Dendritic cell treated with granulocyte-macrophage colony-stimulating factor and Interleukin-4, amounts not matched to agents 40 ng/mL and 50 ng/mL, for 4 days (primary cell): ENCODE measurements at regions not wholly inside any gene's neighbourhood (a gene's known extent, or its start where the extent isn't known, plus 50 kb on each side); places are given as distances from the start of the nearest gene placed in this dataset.

Experiments used
- H3K27ac Mint-ChIP-seq: one replicate; pipeline ENCODE4 v1.8.0; 2022; ENCODE audit warnings: mild to moderate bottlenecking, mixed read lengths
- H3K27me3 Mint-ChIP-seq: one replicate; pipeline ENCODE4 v1.8.0; 2022; ENCODE audit warnings: mild to moderate bottlenecking, mixed read lengths
- H3K36me3 Mint-ChIP-seq: one replicate; pipeline ENCODE4 v1.8.0; 2022; ENCODE audit warnings: low read depth, mixed read lengths
- H3K4me1 Mint-ChIP-seq: one replicate; pipeline ENCODE4 v1.8.0; 2022; ENCODE audit warnings: low read depth, mixed read lengths
- H3K4me3 Mint-ChIP-seq: one replicate; pipeline ENCODE4 v1.8.0; 2022; ENCODE audit warnings: mild to moderate bottlenecking, moderate library complexity, mixed read lengths
- H3K9me3 Mint-ChIP-seq: one replicate; pipeline ENCODE4 v1.8.0; 2022; ENCODE audit warnings: mixed read lengths
- intact Hi-C: fragments of 100-400 bp; cut with micrococcal nuclease; formaldehyde crosslinking; loops from one replicate; pipeline ENCODE4 v1.15.0; 2022

- no peaks in the 10 kb centered on the region for H3K4me1 Mint-ChIP-seq
- no peaks in the 10 kb centered on the region for H3K9me3 Mint-ChIP-seq
- H3K27me3 Mint-ChIP-seq, result no peaks in the 10 kb centered on the region
- no peaks in the 10 kb centered on the region for H3K36me3 Mint-ChIP-seq
- H3K27ac Mint-ChIP-seq, result no peak overlapping the region
- intact Hi-C loops, result no loop called here
- no peak overlapping the region for H3K4me3 Mint-ChIP-seq
Measured at GRCh38 chr12:58388261-58388660, 446.9 kb downstream of the ATP23 start.

DNA sequence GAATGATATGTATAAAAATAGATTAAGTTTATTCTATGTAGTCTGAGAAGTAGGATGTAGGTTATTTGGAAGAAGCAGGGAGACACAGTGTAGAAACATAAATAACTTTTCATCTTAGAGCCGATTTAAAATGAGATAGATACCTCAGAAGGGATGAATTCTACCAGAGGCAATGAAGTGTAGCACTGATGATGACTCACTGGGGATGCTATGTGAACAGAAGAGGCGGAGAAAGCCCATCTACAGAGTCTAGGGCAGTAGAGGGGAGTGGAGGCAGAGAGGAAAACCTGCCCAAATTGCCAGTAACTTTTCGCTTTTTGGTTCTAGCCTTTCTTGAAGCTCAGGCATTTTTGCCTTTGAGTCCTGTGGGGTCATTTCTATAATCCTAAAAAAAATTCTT lies 451.8 kb downstream of the ATP23 start:
- H3K4me3 Mint-ChIP-seq, result no peak overlapping the region
- intact Hi-C loops, result no loop called here
- H3K27me3 Mint-ChIP-seq, result no peaks in the 10 kb centered on the region
- H3K9me3 Mint-ChIP-seq, result no peaks in the 10 kb centered on the region
- no peak overlapping the region for H3K27ac Mint-ChIP-seq
- no peaks in the 10 kb centered on the region for H3K4me1 Mint-ChIP-seq
- no peaks in the 10 kb centered on the region for H3K36me3 Mint-ChIP-seq

DNA sequence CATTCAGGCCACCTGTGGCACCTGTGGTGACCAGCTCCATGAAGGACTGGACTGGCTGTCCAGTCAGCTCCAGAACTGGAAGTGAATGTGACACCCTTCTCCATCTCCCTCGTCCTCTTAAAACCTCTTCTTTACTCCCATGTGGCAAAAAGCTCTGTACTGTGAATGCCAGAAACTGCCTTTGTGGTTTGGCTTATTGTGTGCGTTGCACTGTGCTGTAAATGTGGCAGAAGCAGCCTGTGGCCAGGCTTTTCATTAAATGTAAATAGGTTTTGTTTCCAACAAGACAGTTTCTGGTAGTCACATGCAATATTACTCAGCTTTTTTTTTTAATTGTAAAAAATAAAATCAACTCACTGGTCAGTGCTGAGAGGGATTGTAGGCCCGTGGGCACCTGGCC lies 453.7 kb downstream of the ATP23 start:
- H3K27ac Mint-ChIP-seq, result no peak overlapping the region
- H3K9me3 Mint-ChIP-seq, result peaks cover 10% of the 10 kb centered on the region
- H3K4me3 Mint-ChIP-seq, result no peak overlapping the region
- no peaks in the 10 kb centered on the region for H3K27me3 Mint-ChIP-seq
- no peaks in the 10 kb centered on the region for H3K4me1 Mint-ChIP-seq
- intact Hi-C loops, result no loop called here
- no peaks in the 10 kb centered on the region for H3K36me3 Mint-ChIP-seq

DNA sequence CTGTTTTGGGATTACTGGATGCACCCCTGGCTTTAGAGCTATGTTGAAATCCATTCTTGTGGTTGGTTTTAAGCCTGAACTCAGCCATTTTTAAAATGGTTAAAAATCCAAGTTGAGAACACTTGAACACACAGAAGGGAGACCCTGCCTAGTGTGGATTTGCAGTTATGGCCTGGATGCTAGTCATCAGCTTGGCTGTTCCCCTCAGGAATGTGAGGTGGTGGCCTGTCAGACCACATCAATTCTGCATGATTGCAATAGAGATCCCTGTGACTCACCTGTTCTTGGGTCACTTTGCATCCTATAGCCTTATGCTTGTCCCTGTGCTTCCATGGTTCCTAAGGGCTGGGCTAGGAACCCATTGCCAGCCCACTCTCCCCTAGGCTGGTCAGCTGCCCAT lies 454.1 kb downstream of the ATP23 start:
- H3K4me3 Mint-ChIP-seq, result no peak overlapping the region
- peaks cover 14% of the 10 kb centered on the region for H3K9me3 Mint-ChIP-seq
- H3K4me1 Mint-ChIP-seq, result no peaks in the 10 kb centered on the region
- no peaks in the 10 kb centered on the region for H3K27me3 Mint-ChIP-seq
- H3K27ac Mint-ChIP-seq, result no peak overlapping the region
- intact Hi-C loops, result no loop called here
- no peaks in the 10 kb centered on the region for H3K36me3 Mint-ChIP-seq

- H3K9me3 Mint-ChIP-seq, result peaks cover 16% of the 10 kb centered on the region
- H3K36me3 Mint-ChIP-seq, result no peaks in the 10 kb centered on the region
- intact Hi-C loops, result no loop called here
- no peaks in the 10 kb centered on the region for H3K4me1 Mint-ChIP-seq
- H3K27me3 Mint-ChIP-seq, result no peaks in the 10 kb centered on the region
- H3K27ac Mint-ChIP-seq, result no peak overlapping the region
- no peak overlapping the region for H3K4me3 Mint-ChIP-seq
Measured at GRCh38 chr12:58396239-58396638, 454.9 kb downstream of the ATP23 start.

GRCh38 chr12:58405363-58405762 lies 464.0 kb downstream of the ATP23 start:
- no peaks in the 10 kb centered on the region for H3K4me1 Mint-ChIP-seq
- intact Hi-C loops, result no loop called here
- no peaks in the 10 kb centered on the region for H3K36me3 Mint-ChIP-seq
- H3K9me3 Mint-ChIP-seq, result peaks cover 3% of the 10 kb centered on the region
- no peaks in the 10 kb centered on the region for H3K27me3 Mint-ChIP-seq
- H3K27ac Mint-ChIP-seq, result no peak overlapping the region
- H3K4me3 Mint-ChIP-seq, result no peak overlapping the region

DNA sequence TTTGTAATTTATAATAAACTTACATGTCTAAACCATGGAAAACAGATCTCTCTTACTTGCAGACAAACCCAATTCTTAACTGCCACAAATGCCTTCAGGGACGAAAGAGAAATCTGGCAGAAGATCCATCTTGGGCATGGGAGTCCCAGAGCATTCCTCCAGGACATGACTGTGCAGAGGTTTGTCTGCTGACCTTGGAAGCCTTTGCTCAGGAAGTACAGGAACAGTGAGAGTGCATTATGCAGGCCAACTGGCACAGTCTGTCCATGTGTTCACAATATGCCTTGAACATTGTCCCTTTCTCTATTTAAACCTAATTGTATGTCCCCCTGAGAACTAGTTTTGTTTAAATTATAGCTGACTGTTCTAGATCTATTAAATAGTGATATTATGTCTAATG lies 467.1 kb downstream of the ATP23 start:
- Mint-ChIP-seq H3K27me3 (no peaks in the 10 kb centered on the region), H3K4me3 (no peak overlapping the region)
- intact Hi-C loops, result no loop called here

DNA sequence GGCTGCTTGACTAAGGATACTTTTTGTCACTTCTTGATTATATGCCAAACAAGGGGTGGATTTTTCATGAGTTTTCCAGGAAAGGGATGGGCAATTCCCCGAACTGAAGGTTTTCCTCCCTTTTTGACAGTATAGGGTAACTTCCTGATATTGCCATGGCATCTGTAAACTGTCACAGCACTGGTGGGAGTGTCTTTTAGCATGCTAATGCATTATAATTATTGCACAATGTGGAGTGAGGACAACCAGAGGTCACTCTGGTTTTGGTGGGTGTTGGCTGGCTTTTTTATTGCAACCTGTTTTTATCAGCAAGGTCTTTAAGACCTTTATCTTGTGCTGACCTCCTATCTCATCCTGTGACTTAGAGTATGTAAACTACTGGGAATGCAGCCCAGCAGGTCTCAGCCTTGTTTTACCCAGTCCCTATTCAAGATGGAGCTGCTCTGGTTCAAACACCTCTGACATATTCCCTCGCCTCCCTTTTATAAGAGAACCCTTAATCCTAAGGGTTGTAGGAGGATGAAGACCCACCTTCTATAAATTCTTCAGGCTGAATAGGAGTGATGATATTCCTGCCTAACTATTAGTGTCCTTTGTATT lies 471.2 kb downstream of the ATP23 start:
- H3K27ac Mint-ChIP-seq, result no peak overlapping the region
- no peaks in the 10 kb centered on the region for H3K4me1 Mint-ChIP-seq
- no peaks in the 10 kb centered on the region for H3K36me3 Mint-ChIP-seq
- intact Hi-C loops, result no loop called here
- H3K27me3 Mint-ChIP-seq, result no peaks in the 10 kb centered on the region
- no peak overlapping the region for H3K4me3 Mint-ChIP-seq
- H3K9me3 Mint-ChIP-seq, result no peaks in the 10 kb centered on the region

More for the DNA sequence above, 467.1 kb downstream of the ATP23 start:
- no peaks in the 10 kb centered on the region for H3K36me3 Mint-ChIP-seq
- H3K4me1 Mint-ChIP-seq, result no peaks in the 10 kb centered on the region
- H3K9me3 Mint-ChIP-seq, result no peaks in the 10 kb centered on the region
- H3K27ac Mint-ChIP-seq, result no peak overlapping the region

GRCh38 chr12:58413794-58414193 lies 472.4 kb downstream of the ATP23 start:
- Mint-ChIP-seq H3K4me1 (no peaks in the 10 kb centered on the region), H3K4me3 (no peak overlapping the region), H3K27me3 (no peaks in the 10 kb centered on the region), H3K9me3 (no peaks in the 10 kb centered on the region), H3K27ac (no peak overlapping the region), H3K36me3 (no peaks in the 10 kb centered on the region)
- intact Hi-C loops, result no loop called here

- Mint-ChIP-seq H3K9me3 (no peaks in the 10 kb centered on the region), H3K36me3 (no peaks in the 10 kb centered on the region), H3K4me3 (no peak overlapping the region), H3K4me1 (no peaks in the 10 kb centered on the region), H3K27ac (no peak overlapping the region), H3K27me3 (no peaks in the 10 kb centered on the region)
- intact Hi-C loops, result no loop called here
Measured at GRCh38 chr12:58414398-58414871, 473.1 kb downstream of the ATP23 start.

DNA sequence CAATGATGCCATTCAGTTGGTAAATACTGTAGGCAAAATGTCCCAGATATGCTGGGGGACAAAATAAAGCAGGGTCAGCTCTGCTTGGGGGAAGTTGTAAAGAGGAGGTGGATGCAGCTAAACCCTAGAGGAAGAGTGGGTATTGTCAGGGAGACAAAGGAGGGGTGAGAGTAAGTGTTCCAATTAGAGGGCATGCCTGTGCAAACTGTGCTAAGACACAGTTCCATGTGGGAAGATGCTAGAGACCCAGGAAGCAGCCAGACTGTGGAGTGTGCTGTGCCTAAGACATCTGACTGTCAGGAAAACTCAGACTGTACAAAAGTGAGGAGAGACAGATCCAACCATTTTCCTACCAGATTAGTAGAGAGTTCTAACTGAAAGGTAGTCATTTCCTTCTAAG lies 474.3 kb downstream of the ATP23 start:
- H3K4me3 Mint-ChIP-seq, result no peak overlapping the region
- no peaks in the 10 kb centered on the region for H3K27me3 Mint-ChIP-seq
- H3K4me1 Mint-ChIP-seq, result no peaks in the 10 kb centered on the region
- intact Hi-C loops, result no loop called here
- no peak overlapping the region for H3K27ac Mint-ChIP-seq
- H3K9me3 Mint-ChIP-seq, result no peaks in the 10 kb centered on the region
- no peaks in the 10 kb centered on the region for H3K36me3 Mint-ChIP-seq

- Mint-ChIP-seq H3K36me3 (no peaks in the 10 kb centered on the region), H3K27me3 (no peaks in the 10 kb centered on the region), H3K27ac (no peak overlapping the region), H3K4me3 (no peak overlapping the region), H3K4me1 (no peaks in the 10 kb centered on the region), H3K9me3 (no peaks in the 10 kb centered on the region)
- intact Hi-C loops, result no loop called here
Measured at GRCh38 chr12:58416236-58416635, 474.9 kb downstream of the ATP23 start.

DNA sequence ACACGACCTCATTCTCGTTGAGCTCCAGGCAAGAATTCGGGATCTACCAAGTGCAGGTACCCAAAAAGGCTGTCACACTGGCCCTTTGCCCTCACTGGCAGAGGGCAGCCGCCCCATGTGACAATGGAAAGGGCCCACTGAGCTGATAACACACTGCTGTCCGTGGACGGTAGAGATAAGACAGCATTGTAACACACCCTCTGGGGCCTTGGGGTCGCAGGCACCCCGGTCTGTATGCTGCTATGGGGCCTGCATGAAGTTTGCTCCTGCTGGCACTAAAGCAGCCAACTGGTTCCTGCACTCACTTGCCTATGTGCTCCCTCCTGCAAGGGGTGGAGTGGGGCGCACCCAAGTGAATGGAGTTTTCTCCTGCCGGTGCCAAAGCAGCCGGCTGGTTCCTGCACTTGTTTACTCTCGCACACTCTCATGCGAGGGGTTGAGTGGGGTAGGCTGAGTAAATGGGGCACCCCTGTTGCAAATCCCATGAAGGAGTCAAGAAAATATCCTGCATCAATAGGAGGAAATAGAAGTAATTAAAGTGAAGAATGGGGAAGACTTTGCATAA lies 477.9 kb downstream of the ATP23 start:
- Mint-ChIP-seq H3K4me3 (no peak overlapping the region), H3K9me3 (no peaks in the 10 kb centered on the region), H3K27ac (no peak overlapping the region), H3K4me1 (no peaks in the 10 kb centered on the region), H3K27me3 (no peaks in the 10 kb centered on the region), H3K36me3 (no peaks in the 10 kb centered on the region)
- intact Hi-C loops, result no loop called here

- no peaks in the 10 kb centered on the region for H3K27me3 Mint-ChIP-seq
- intact Hi-C loops, result no loop called here
- H3K27ac Mint-ChIP-seq, result no peak overlapping the region
- no peaks in the 10 kb centered on the region for H3K9me3 Mint-ChIP-seq
- no peaks in the 10 kb centered on the region for H3K36me3 Mint-ChIP-seq
- no peaks in the 10 kb centered on the region for H3K4me1 Mint-ChIP-seq
- no peak overlapping the region for H3K4me3 Mint-ChIP-seq
Measured at GRCh38 chr12:58419905-58420304, 478.5 kb downstream of the ATP23 start.

DNA sequence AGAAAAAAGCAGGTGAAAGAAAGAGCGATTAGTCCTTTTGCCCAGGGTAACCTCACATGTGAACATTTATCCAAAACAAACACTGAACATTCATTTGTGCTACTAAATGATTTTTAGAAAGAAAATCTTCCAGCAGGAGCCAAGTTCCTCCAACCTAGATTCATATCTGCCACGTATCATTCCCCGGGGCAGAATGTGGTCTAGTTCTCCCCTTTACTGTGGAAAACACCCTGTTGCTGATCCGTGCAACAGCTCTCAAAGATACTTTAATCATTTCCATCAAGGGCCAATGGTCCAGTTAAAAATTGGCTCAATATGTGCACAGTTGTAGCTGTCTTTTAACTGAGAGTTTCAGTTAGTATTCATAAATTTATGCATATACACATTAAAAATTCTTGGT lies 479.1 kb downstream of the ATP23 start:
- Mint-ChIP-seq H3K4me1 (no peaks in the 10 kb centered on the region), H3K36me3 (no peaks in the 10 kb centered on the region), H3K4me3 (no peak overlapping the region), H3K9me3 (no peaks in the 10 kb centered on the region), H3K27me3 (no peaks in the 10 kb centered on the region), H3K27ac (no peak overlapping the region)
- intact Hi-C loops, result no loop called here
